ENCODE measurements at regions not wholly inside any gene's neighbourhood (a gene's known extent, or its start where the extent isn't known, plus 50 kb on each side); places are given as distances from the start of the nearest gene placed in this dataset.

DNA sequence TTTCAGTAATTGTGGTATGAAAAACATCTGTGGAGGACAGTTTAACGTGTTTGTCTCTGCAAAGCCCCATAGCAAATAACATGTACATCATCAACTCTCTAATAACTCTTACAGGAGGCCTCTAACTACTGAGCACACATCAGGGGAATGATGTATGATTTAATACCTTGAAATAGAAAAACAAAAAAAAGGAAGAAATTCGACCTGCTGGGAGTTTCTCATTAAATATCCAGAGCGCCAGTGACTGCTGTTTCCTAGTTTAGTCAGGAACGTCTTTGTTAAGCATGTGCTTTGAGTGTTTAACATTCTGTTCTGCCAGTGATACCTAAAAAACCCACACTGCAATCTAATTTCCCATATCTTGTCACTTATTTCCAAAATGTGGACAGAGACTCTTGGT lies 235.4 kb downstream of the PCDH20 start:
- intact Hi-C loops (cut with DNase I; ENCODE audit: low total_unique reads): no loop called here
- TF ChIP-seq, protein P1, sequence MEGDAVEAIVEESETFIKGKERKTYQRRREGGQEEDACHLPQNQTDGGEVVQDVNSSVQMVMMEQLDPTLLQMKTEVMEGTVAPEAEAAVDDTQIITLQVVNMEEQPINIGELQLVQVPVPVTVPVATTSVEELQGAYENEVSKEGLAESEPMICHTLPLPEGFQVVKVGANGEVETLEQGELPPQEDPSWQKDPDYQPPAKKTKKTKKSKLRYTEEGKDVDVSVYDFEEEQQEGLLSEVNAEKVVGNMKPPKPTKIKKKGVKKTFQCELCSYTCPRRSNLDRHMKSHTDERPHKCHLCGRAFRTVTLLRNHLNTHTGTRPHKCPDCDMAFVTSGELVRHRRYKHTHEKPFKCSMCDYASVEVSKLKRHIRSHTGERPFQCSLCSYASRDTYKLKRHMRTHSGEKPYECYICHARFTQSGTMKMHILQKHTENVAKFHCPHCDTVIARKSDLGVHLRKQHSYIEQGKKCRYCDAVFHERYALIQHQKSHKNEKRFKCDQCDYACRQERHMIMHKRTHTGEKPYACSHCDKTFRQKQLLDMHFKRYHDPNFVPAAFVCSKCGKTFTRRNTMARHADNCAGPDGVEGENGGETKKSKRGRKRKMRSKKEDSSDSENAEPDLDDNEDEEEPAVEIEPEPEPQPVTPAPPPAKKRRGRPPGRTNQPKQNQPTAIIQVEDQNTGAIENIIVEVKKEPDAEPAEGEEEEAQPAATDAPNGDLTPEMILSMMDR (IDR thresholded peaks at IDR 0.05): no peak
- no peak for TF ChIP-seq POLR2A (IDR thresholded peaks at IDR 0.05)
- H3K4me3 ChIP-seq (ENCODE audit: low read depth, poor library complexity, severe bottlenecking): no peak overlapping the region
- DNase-seq (ENCODE audit: low spot score in 2 of 2): no peak
- WGBS, 2 donors: 21 to 29% methylated on average over 4 of the region's 4 CpGs

DNA sequence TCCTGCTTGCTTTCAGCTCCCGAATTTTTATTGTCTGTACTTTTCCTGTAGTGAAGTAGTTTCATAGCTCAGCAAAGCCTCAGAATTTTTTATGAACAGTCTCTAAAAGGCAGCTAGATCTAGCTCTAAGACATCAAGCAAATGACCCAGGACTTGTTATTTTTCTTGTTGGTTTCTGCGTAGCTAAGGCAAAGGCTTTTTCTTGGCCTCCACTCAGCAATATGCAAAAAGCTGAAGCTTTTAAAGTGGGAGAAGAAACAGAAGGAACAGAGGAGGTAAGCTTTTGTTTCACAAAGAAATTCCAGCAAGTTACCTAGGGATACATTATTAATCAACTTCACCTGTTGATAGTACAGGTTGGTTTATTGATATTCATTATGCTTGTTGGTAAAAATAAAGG lies 235.9 kb downstream of the PCDH20 start:
- TF ChIP-seq, protein P1 (IDR thresholded peaks at IDR 0.05): no peak
- TF ChIP-seq POLR2A (IDR thresholded peaks at IDR 0.05): no peak
- no peak for DNase-seq (ENCODE audit: low spot score in 2 of 2)
- H3K4me3 ChIP-seq (ENCODE audit: low read depth, poor library complexity, severe bottlenecking): no peak overlapping the region
- 59 to 67% methylated on average over 2 of the region's 2 CpGs for WGBS, 2 donors
- intact Hi-C loops (cut with DNase I; ENCODE audit: low total_unique reads): no loop called here

DNA sequence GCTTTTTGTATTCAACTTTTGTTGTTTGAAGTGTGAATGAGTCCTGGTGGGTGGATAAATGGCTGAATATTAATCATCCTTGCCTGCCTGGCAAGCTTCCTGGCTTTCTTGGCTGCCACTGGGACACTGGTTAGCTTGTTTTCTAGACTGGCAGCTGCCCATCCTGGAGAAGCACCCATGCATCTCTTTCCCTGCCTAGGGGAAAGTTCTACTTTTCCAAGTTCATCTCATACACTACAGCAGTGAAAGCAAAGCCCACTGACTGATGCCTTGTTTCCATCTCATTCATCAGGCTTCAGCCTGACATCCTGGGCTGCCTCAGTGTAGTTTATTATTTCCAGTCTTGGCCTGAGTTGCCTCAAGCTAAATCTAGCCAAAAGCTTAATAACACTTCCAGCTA lies 244.8 kb downstream of the PCDH20 start:
- intact Hi-C loops (cut with DNase I; ENCODE audit: low total_unique reads): no loop called here

DNA sequence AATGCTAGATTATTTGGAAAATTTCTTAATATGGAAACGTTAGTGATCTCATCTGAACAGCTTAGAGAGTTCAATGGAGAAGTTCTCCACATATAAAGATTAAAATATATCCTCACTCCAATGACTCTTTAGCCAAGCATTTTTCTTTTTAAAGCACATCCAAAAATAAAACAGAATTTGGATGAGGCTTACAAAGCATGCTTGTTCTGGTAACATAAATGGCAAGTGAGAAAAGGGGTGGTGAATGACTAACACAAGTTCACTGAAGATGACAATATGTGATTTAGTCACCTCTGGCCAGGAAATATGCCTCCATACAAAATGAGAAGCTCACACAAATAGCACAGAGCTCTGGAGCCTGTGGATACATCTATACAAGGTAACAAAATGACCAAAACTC lies 253.0 kb downstream of the PCDH20 start:
- DNase-seq (ENCODE audit: low spot score in 2 of 2): no peak
- TF ChIP-seq POLR2A (IDR thresholded peaks at IDR 0.05): no peak
- TF ChIP-seq, protein P1 (IDR thresholded peaks at IDR 0.05): no peak
- no peak overlapping the region for H3K4me3 ChIP-seq (ENCODE audit: low read depth, poor library complexity, severe bottlenecking)
- WGBS, 2 donors: 46 to 56% methylated on average over 1 of the region's 1 CpG
- intact Hi-C loops (cut with DNase I; ENCODE audit: low total_unique reads): no loop called here

More for the DNA sequence above, 244.8 kb downstream of the PCDH20 start:
- TF ChIP-seq POLR2A (IDR thresholded peaks at IDR 0.05): no peak
- TF ChIP-seq, protein P1 (IDR thresholded peaks at IDR 0.05): no peak
- H3K4me3 ChIP-seq (ENCODE audit: low read depth, poor library complexity, severe bottlenecking): no peak overlapping the region
- DNase-seq (ENCODE audit: low spot score in 2 of 2): no peak

DNA sequence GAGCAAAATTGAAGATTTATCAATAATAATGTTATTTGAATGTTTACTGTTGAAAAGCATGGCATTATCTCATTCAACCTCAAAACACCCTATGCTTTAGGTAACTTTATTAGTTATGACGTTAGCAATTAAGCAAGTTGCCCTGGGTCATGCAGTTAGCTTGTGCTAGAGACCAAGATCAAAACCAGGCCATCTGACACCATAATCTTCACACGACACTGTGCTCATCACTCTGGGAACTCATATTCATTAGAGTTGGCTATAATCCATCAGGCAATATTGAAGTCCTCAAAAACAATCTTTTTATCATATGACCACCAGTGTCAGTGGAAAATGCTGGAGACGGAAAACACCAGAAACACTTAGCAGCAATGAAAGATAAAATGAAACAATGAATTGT lies 253.5 kb downstream of the PCDH20 start:
- WGBS, 2 donors: 52 to 68% methylated on average over 3 of the region's 3 CpGs
- no peak for DNase-seq (ENCODE audit: low spot score in 2 of 2)
- H3K4me3 ChIP-seq (ENCODE audit: low read depth, poor library complexity, severe bottlenecking): no peak overlapping the region
- intact Hi-C loops (cut with DNase I; ENCODE audit: low total_unique reads): no loop called here
- TF ChIP-seq, protein P1 (IDR thresholded peaks at IDR 0.05): no peak
- TF ChIP-seq POLR2A (IDR thresholded peaks at IDR 0.05): no peak

DNA sequence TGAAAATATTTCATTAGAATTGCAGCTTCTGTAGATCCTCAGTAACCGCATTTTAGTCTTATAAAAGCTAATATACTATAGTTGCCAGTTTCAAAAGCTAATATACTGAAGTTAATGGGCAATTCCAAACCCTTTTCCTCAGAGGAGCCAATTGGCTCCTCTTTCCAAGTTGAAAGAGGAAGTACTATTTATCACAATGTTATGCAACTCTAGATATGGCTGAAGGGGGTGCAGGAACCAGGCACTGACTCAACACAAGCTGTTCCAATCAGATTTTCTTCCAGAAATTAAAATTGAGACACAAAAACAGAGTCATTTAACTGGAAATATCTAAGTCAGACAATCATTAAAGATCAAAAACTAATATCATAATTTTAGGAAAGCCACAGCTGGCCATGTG lies 258.9 kb downstream of the PCDH20 start:
- no peak for TF ChIP-seq POLR2A (IDR thresholded peaks at IDR 0.05)
- TF ChIP-seq, protein P1 (IDR thresholded peaks at IDR 0.05): no peak
- DNase-seq (ENCODE audit: low spot score in 2 of 2): no peak
- no peak overlapping the region for H3K4me3 ChIP-seq (ENCODE audit: low read depth, poor library complexity, severe bottlenecking)
- WGBS, 2 donors: 69 to 77% methylated on average over 1 of the region's 1 CpG
- intact Hi-C loops (cut with DNase I; ENCODE audit: low total_unique reads): no loop called here
